T-helper 2 cell (primary cell): ENCODE measurements at regions not wholly inside any gene's neighbourhood (a gene's known extent, or its start where the extent isn't known, plus 50 kb on each side); places are given as distances from the start of the nearest gene placed in this dataset.
"Not testable (repeated sequence)": the region's sequence is repeated elsewhere in the genome, so short reads cannot be mapped to it uniquely, and the experiment has no call there.

Source experiments
- DNase-seq, 5 experiments: peaks; one replicate each; pipeline versions ENCODE4 v3.0.0 to v3.0.0-alpha.2; 2012 to 2022

DNA sequence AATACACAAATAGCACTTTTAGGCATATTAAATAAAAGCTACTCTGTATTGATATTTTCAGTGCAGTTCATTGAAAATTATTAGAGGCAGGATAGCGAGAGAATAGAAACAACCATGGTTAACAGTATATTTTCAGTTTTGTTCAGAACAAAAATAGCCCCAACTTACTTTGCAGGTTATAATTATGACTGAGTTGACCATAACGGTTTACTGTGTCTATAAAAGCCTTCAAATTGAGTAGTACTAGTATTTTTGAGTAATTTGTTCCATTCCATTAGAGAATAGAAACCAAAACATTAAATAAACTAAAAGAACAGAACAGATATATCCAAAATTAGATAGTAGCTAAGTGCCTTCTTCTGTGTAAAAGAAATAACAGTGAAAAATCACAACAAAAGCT lies 1108.4 kb upstream of the PCDH20 start:
- DNase-seq: no peak

GRCh38 chr13:62512194-62513141 lies 1096.8 kb upstream of the PCDH20 start:
- DNase-seq: peak in 1 of 5 experiments; percentile 34

- DNase-seq: peak in 1 of 5 experiments; percentile 14
Observed at GRCh38 chr13:62510906-62511655, 1095.4 kb upstream of the PCDH20 start.

- DNase-seq: no peak
Observed at GRCh38 chr13:62502588-62502987, 1086.9 kb upstream of the PCDH20 start.

DNA sequence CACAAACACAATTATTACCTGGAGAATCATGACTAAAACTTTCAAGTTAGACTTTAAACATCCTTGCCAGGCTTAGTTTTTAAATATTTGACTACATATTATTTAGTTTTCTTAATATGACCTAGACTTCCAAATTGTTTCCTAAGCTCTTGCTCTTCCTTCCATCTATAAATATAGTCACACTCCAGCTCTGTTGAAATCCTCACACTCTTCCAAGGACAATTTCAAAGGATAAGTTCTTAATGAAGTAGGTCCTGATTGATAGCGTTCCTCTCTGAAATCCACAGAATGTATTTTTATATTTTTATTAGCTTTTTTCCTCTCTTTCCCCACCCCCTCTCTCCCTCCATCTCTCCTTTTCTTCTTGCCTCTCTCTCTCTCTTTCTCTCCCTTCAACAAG lies 1074.1 kb upstream of the PCDH20 start:
- no peak for DNase-seq

GRCh38 chr13:62483774-62484173 lies 1068.1 kb upstream of the PCDH20 start:
- no peak for DNase-seq

DNA sequence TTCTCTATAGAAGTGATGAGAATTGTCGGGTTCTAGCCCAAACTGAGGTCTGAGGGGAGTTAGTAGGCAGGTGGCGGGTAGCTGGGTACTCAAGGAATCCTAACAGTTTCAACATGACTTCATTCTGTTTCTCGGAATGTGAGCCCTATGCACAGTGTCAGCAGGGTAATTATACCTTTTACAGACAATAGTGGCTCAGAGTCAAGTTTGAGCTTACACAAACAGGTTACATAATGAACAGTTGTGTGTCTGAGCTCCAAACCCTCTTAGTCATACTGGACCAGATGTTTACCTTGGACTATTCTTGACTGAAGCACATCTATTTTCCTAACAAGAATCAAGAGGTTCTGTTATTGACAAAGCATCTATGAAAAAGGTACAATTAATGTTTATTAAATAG lies 1066.7 kb upstream of the PCDH20 start:
- no peak for DNase-seq

DNA sequence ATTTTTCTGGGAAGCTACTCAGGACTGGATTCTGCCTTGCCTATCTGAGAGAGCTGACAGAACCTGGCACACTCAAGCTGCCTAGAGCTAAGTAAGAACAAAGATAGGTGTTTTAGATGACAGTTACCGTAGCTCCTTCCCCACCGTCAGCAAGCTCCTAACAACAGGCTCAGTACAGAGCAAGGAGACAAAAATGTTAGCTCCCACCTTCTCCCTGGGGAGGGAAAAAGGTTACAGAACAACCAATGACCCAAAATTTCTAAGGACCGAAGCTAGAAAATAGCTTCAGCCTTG lies 1058.2 kb upstream of the PCDH20 start:
- no peak for DNase-seq

- no peak for DNase-seq
Observed at GRCh38 chr13:62473190-62473943, 1057.7 kb upstream of the PCDH20 start.

DNA sequence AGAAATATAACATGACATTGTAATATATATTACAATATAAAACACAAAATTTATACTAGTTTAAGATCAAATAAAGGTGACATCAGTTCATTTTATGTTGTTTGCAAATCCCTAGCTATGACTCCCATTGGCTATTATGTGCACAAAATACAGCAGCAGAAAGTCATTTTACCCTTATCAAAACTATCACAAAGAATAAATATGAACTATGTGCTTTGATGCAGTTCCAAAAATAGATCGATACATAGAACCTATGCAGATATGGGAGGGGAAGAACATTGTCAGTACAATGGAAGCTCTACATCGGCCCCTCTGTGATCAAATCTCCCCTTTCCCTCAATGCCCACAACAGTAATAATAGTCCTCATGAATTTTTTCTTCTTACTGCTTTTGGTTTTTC lies 1038.1 kb upstream of the PCDH20 start:
- DNase-seq: no peak

DNA sequence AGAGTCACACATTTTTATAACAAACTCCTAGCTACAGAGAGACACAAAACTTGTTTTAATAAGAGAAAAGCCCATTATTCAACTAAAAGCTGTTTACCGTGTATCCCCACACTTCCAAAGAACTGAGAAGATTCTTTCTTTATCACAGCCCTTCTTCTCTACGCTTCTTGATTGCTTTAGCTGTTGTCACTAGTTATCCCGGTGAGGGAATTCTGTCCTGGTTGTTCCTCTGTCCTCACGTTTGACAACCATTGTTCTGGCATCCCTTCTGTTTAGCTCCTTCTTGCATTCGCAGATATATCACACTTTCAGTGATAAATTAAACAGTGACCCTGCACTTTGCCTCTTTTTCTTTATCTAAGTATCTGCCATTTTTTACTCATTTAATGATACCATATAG lies 1035.1 kb upstream of the PCDH20 start:
- DNase-seq: no peak

GRCh38 chr13:62447771-62448382 lies 1032.2 kb upstream of the PCDH20 start:
- not testable (repeated sequence) for DNase-seq

GRCh38 chr13:62444805-62445204 lies 1029.2 kb upstream of the PCDH20 start:
- DNase-seq: no peak

DNA sequence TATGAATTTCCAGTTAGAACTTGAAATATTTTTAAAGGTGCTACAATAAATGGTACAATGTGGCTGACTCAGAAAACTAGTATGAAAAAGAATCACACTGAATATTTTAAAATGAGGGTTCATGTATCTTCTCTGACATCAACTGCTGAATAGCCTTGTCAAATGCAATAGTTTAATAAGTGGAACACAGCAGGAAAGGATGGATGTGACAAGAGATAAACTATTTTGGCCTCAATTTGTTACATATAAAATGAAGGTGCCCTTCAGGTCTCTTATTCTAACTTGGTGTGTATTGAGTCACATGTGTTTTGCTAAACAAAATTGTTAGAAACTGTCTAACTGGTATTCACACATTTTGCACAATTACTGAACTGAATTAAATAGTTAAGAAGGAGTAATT lies 1018.4 kb upstream of the PCDH20 start:
- no peak for DNase-seq

DNA sequence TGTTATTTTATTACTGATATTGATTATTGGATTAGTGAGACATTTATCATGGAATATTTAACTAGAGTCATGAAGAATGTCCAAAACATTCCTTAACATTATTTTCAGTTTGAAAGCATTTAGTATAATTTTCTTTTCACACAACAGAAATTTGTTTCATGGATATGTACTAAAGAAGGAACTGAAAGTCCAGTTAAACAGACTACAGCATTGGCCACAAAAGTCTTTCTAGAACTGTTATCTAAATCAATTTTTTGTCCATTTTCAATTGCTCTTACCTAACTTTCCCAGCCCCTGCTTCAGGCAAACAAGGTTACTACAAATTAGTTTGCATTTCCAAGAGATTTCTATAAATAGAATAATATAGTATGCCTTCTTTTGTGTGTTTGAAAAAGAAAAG lies 1018.0 kb upstream of the PCDH20 start:
- no peak for DNase-seq

DNA sequence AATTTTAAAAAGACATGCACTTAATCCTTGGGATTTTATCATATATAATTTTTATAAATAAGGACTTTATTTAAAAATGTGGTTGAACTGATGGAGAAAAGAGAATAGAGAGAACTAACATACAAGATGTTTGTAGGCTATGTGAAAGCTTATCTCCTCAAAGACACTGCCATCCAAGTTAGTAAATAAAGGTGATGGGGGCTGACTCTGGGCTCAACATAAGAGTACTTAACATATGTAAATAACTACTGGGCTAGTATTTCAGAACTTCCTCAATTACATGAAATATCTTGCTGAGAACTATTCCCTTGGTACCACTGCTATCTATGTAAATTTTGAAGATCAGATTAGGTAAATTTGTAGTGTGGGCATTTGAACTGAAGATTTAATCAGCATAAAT lies 1017.3 kb upstream of the PCDH20 start:
- DNase-seq: no peak

GRCh38 chr13:62432295-62432694 lies 1016.6 kb upstream of the PCDH20 start:
- DNase-seq: no peak

GRCh38 chr13:62431852-62432251 lies 1016.2 kb upstream of the PCDH20 start:
- no peak for DNase-seq

- DNase-seq: no peak
Observed at GRCh38 chr13:62418872-62419271, 1003.2 kb upstream of the PCDH20 start.

DNA sequence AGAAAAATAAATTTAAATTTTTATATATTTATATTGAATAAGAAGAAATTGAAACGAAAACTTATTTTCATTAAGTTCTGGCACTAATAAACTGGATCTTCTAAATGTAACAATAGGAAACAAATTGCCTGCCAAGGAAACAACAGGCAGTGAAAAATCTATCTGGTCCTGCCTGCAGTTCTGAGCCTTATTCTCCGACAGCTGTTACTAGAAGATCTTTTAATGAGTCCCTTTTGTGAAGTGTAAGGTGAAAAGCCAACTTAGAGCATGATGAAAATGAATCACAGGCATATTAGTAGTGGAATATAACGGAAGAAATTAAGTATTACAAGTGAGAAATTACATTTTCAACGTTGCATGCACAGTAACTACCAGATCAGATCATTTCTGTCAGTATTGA lies 1002.7 kb upstream of the PCDH20 start:
- no peak for DNase-seq

DNA sequence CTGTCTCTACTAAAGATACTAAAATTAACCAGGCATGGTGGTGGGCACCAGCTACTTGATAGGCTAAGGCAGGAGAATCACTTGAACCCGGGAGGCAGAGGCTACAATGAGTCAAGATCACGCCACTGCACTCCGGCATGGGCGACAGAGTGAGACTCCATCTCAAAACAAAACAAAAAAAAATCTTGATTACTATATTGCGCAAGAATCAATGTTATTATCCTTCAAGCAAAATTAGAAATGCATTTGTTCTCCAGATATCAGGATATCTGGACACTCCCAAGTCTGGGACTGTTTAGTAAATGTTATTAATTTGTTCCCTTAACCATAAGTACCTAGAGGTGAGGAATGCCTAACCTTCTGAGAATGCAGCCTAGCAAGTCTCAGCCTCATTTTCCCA lies 992.2 kb upstream of the PCDH20 start:
- no peak for DNase-seq

DNA sequence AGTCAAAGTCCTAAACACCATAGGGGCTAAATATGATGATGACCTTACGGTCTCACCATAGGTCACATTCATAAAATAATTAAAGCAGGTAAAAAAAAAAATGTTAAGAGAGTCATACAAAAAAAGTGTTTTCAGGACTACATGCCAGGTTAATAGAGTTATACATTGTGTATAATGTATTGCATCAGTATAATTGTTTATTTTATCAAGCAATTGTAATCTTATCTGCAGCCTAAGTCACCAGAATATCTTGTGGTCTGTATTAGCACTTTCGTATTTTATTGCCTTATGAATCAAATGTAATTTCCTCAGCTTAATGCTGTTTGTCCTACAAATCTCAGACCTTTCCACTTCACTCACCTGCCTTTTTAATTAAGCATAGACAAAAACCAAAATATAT lies 972.9 kb upstream of the PCDH20 start:
- DNase-seq: no peak

- DNase-seq: no peak
Observed at GRCh38 chr13:62387647-62388046, 972.0 kb upstream of the PCDH20 start.
